Body of pancreas (tissue), 4 donors: ENCODE measurements at regions not wholly inside any gene's neighbourhood (a gene's known extent, or its start where the extent isn't known, plus 50 kb on each side); places are given as distances from the start of the nearest gene placed in this dataset.

Experiments used
- POLR2A ChIP-seq, 3 donors: fragments of 450-650 bp; IDR thresholded peaks; one replicate each; pipeline ENCODE4 v1.6.1; 2016; ENCODE audit warnings: antibody characterized with exemption in 3 of 3, mild to moderate bottlenecking in 2 of 3
- TF ChIP-seq, protein P1 (sequence below), 7 experiments: fragments of 450-650 bp in 4 of 7; fragments of 200-600 bp in 3 of 7; sonication (generic) in 3 of 7; IDR thresholded peaks; one replicate each; pipeline ENCODE4 v1.5.1; 2016 to 2019; ENCODE audit warnings: antibody characterized with exemption in 7 of 7

DNA sequence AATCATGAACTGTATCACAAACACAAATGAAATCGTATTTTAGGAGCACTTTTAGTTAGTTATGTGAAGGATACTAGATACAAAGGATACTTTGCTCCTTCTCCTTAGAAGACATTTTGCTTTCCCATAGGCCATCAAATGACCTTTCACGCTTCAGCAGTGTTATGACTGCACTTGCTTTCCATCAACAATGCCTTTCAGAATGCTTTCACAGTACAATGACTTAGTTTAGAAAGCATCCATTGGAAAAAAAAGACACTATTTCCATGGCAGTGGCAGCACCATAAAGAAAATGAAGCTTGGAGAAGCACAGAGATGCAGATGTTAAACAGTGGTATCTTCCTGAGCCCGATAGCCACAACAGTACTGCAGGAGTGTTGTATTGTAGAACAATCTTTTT, 203.9 kb downstream of the PCSK1 start:
- no peak for TF ChIP-seq POLR2A (IDR thresholded peaks at IDR 0.05)
- TF ChIP-seq, protein P1, sequence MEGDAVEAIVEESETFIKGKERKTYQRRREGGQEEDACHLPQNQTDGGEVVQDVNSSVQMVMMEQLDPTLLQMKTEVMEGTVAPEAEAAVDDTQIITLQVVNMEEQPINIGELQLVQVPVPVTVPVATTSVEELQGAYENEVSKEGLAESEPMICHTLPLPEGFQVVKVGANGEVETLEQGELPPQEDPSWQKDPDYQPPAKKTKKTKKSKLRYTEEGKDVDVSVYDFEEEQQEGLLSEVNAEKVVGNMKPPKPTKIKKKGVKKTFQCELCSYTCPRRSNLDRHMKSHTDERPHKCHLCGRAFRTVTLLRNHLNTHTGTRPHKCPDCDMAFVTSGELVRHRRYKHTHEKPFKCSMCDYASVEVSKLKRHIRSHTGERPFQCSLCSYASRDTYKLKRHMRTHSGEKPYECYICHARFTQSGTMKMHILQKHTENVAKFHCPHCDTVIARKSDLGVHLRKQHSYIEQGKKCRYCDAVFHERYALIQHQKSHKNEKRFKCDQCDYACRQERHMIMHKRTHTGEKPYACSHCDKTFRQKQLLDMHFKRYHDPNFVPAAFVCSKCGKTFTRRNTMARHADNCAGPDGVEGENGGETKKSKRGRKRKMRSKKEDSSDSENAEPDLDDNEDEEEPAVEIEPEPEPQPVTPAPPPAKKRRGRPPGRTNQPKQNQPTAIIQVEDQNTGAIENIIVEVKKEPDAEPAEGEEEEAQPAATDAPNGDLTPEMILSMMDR (IDR thresholded peaks at IDR 0.05), result no peak
